ENCODE measurements at regions not wholly inside any gene's neighbourhood (a gene's known extent, or its start where the extent isn't known, plus 50 kb on each side); places are given as distances from the start of the nearest gene placed in this dataset.

- no peaks in the 10 kb centered on the region for H4K20me1 ChIP-seq (ENCODE audit: insufficient read depth, low read length)
- H3K9ac ChIP-seq (ENCODE audit: low read length), result no peak overlapping the region
- TF ChIP-seq, protein P1, sequence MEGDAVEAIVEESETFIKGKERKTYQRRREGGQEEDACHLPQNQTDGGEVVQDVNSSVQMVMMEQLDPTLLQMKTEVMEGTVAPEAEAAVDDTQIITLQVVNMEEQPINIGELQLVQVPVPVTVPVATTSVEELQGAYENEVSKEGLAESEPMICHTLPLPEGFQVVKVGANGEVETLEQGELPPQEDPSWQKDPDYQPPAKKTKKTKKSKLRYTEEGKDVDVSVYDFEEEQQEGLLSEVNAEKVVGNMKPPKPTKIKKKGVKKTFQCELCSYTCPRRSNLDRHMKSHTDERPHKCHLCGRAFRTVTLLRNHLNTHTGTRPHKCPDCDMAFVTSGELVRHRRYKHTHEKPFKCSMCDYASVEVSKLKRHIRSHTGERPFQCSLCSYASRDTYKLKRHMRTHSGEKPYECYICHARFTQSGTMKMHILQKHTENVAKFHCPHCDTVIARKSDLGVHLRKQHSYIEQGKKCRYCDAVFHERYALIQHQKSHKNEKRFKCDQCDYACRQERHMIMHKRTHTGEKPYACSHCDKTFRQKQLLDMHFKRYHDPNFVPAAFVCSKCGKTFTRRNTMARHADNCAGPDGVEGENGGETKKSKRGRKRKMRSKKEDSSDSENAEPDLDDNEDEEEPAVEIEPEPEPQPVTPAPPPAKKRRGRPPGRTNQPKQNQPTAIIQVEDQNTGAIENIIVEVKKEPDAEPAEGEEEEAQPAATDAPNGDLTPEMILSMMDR (IDR thresholded peaks at IDR 0.05; ENCODE audit: low read length), result no peak
- TF ChIP-seq EZH2 (optimal IDR thresholded peaks at IDR 0.05; ENCODE audit: low read depth, low read length) (no peak), EZH2phosphoT487 (IDR thresholded peaks at IDR 0.05; ENCODE audit: low read length) (no peak)
- H3K4me3 ChIP-seq (ENCODE audit: low read length), result no peak overlapping the region
- no peak overlapping the region for H2AFZ ChIP-seq (ENCODE audit: low read length)
- no peaks in the 10 kb centered on the region for H3K9me3 ChIP-seq (replicated peaks; ENCODE audit: insufficient read depth, low read length)
- H3K27ac ChIP-seq (ENCODE audit: low read length), result no peak overlapping the region
- no peaks in the 10 kb centered on the region for H3K79me2 ChIP-seq (ENCODE audit: low read length)
- no peak overlapping the region for H3K4me2 ChIP-seq (ENCODE audit: low read depth, low read length)
- H3K4me1 ChIP-seq (ENCODE audit: low read length), result no peaks in the 10 kb centered on the region
- H3K36me3 ChIP-seq (replicated peaks; ENCODE audit: insufficient read depth, low read length), result no peaks in the 10 kb centered on the region
- H3K27me3 ChIP-seq (replicated peaks; ENCODE audit: insufficient read depth, low read length), result no peaks in the 10 kb centered on the region
- DNase-seq, result no peak
- no peaks in the 10 kb centered on the region for H3F3A ChIP-seq (ENCODE audit: insufficient read depth, low read length)
- H3K9me2 ChIP-seq (replicated peaks; ENCODE audit: insufficient read depth, low read length), result no peaks in the 10 kb centered on the region
Observed at GRCh38 chr4:181173046-181173445, 1070.2 kb upstream of the TENM3 start.

GRCh38 chr4:181176306-181176705 is 1066.9 kb upstream of the TENM3 start:
- H2AFZ ChIP-seq (ENCODE audit: low read length), result no peak overlapping the region
- no peak overlapping the region for H3K4me3 ChIP-seq (ENCODE audit: low read length)
- H3K9me2 ChIP-seq (replicated peaks; ENCODE audit: insufficient read depth, low read length), result no peaks in the 10 kb centered on the region
- no peak overlapping the region for H3K27ac ChIP-seq (ENCODE audit: low read length)
- H4K20me1 ChIP-seq (ENCODE audit: insufficient read depth, low read length), result no peaks in the 10 kb centered on the region
- H3K79me2 ChIP-seq (ENCODE audit: low read length), result no peaks in the 10 kb centered on the region
- H3K36me3 ChIP-seq (replicated peaks; ENCODE audit: insufficient read depth, low read length), result no peaks in the 10 kb centered on the region
- no peak overlapping the region for H3K4me2 ChIP-seq (ENCODE audit: low read depth, low read length)
- no peaks in the 10 kb centered on the region for H3F3A ChIP-seq (ENCODE audit: insufficient read depth, low read length)
- H3K9me3 ChIP-seq (replicated peaks; ENCODE audit: insufficient read depth, low read length), result no peaks in the 10 kb centered on the region
- no peaks in the 10 kb centered on the region for H3K27me3 ChIP-seq (replicated peaks; ENCODE audit: insufficient read depth, low read length)
- H3K9ac ChIP-seq (ENCODE audit: low read length), result no peak overlapping the region
- no peaks in the 10 kb centered on the region for H3K4me1 ChIP-seq (ENCODE audit: low read length)
- no peak for DNase-seq
- TF ChIP-seq EZH2phosphoT487 (IDR thresholded peaks at IDR 0.05; ENCODE audit: low read length), result no peak
- TF ChIP-seq EZH2 (optimal IDR thresholded peaks at IDR 0.05; ENCODE audit: low read depth, low read length), result no peak
- TF ChIP-seq, protein P1 (IDR thresholded peaks at IDR 0.05; ENCODE audit: low read length), result no peak

DNA sequence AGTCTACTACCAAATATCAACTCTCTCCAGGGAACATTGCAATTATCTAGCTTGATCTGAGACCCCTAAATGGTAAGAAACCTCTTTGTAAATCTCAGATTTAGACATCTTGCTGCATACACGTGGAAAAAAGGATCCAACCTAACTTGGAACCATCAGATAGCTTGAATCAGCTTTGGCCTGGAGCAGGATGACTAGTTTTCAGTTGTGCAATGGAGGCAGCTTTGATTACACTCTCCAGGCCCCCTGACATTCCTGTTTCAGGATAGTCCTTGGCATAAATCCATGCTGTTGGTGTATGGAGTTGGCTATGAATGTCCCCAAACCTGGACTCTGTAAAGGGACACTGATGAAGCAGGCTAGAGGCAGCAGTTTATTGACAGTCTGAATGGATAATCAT is 1061.9 kb upstream of the TENM3 start:
- no peak overlapping the region for H3K4me2 ChIP-seq (ENCODE audit: low read depth, low read length)
- H3K4me1 ChIP-seq (ENCODE audit: low read length), result no peaks in the 10 kb centered on the region
- no peaks in the 10 kb centered on the region for H3F3A ChIP-seq (ENCODE audit: insufficient read depth, low read length)
- no peaks in the 10 kb centered on the region for H3K36me3 ChIP-seq (replicated peaks; ENCODE audit: insufficient read depth, low read length)
- H4K20me1 ChIP-seq (ENCODE audit: insufficient read depth, low read length), result no peaks in the 10 kb centered on the region
- no peaks in the 10 kb centered on the region for H3K9me2 ChIP-seq (replicated peaks; ENCODE audit: insufficient read depth, low read length)
- H3K79me2 ChIP-seq (ENCODE audit: low read length), result no peaks in the 10 kb centered on the region
- no peak overlapping the region for H2AFZ ChIP-seq (ENCODE audit: low read length)
- H3K4me3 ChIP-seq (ENCODE audit: low read length), result no peak overlapping the region
- no peak overlapping the region for H3K9ac ChIP-seq (ENCODE audit: low read length)
- no peaks in the 10 kb centered on the region for H3K27me3 ChIP-seq (replicated peaks; ENCODE audit: insufficient read depth, low read length)
- no peaks in the 10 kb centered on the region for H3K9me3 ChIP-seq (replicated peaks; ENCODE audit: insufficient read depth, low read length)
- no peak overlapping the region for H3K27ac ChIP-seq (ENCODE audit: low read length)
- no peak for DNase-seq
- no peak for TF ChIP-seq EZH2phosphoT487 (IDR thresholded peaks at IDR 0.05; ENCODE audit: low read length)
- no peak for TF ChIP-seq EZH2 (optimal IDR thresholded peaks at IDR 0.05; ENCODE audit: low read depth, low read length)

DNA sequence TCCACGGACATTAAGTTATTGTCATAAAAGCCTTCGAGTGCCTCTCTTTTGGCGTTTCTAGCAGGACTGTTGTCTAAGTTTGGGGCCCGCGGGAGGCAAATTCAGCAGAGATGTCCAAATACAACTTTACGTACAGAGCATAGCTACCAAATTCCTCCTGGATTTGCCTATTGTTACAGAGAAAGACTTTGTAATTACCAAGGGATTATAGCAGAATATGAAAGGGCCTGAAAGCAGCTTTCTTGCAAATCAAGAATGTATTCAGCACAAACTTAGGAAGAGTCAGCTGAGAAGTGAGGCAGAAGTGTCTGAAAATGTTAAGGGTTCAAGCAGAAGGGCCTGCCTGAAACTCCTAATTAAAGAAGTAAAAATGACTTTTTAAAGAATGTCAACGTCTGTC is 1053.5 kb upstream of the TENM3 start:
- no peaks in the 10 kb centered on the region for H3K79me2 ChIP-seq (ENCODE audit: low read length)

More for the DNA sequence above, 1053.5 kb upstream of the TENM3 start:
- Histone ChIP-seq H3K4me1 (ENCODE audit: low read length) (no peaks in the 10 kb centered on the region), H3F3A (ENCODE audit: insufficient read depth, low read length) (no peaks in the 10 kb centered on the region), H3K36me3 (replicated peaks; ENCODE audit: insufficient read depth, low read length) (no peaks in the 10 kb centered on the region), H3K9me2 (replicated peaks; ENCODE audit: insufficient read depth, low read length) (no peaks in the 10 kb centered on the region), H3K9me3 (replicated peaks; ENCODE audit: insufficient read depth, low read length) (no peaks in the 10 kb centered on the region), H4K20me1 (ENCODE audit: insufficient read depth, low read length) (no peaks in the 10 kb centered on the region), H2AFZ (ENCODE audit: low read length) (no peak overlapping the region), H3K27ac (ENCODE audit: low read length) (no peak overlapping the region), H3K4me2 (ENCODE audit: low read depth, low read length) (no peak overlapping the region), H3K27me3 (replicated peaks; ENCODE audit: insufficient read depth, low read length) (no peaks in the 10 kb centered on the region), H3K4me3 (ENCODE audit: low read length) (no peak overlapping the region), H3K9ac (ENCODE audit: low read length) (no peak overlapping the region)
- DNase-seq, result no peak
- TF ChIP-seq, protein P1 (IDR thresholded peaks at IDR 0.05; ENCODE audit: low read length), result no peak
- TF ChIP-seq EZH2phosphoT487 (IDR thresholded peaks at IDR 0.05; ENCODE audit: low read length) (no peak), EZH2 (optimal IDR thresholded peaks at IDR 0.05; ENCODE audit: low read depth, low read length) (no peak)

All from MM.1S (cell line).